ENCODE measurements at regions not wholly inside any gene's neighbourhood (a gene's known extent, or its start where the extent isn't known, plus 50 kb on each side); places are given as distances from the start of the nearest gene placed in this dataset.

DNA sequence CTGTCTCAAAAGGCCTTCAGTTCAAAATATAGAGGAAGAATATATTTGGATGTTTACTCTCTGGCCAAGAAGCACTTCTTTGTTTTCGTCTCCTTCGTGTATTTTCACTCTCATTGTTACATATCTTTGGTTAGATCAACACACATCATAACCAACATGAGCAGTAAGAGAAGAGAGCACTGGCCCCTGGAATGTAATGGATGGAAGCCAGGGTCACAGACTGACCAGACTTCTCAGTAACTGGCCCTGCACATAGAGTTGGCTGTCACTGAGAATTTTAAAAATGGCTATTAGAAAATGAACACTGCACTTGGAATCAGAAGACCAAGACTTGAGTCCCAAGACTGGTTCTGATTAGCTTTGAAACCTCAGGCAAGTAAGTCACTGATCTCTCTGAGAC, 215.9 kb upstream of the RRP15 start:
- Mint-ChIP-seq H3K36me3 (no peaks in the 10 kb centered on the region), H3K4me1 (no peaks in the 10 kb centered on the region), H3K4me3 (no peak overlapping the region), H3K27ac (no peak overlapping the region), H3K27me3 (no peaks in the 10 kb centered on the region), H3K9me3 (peaks cover 0 to 10% (median 6%) of the 10 kb centered on the region in 5 donors)
- no peaks in the 10 kb centered on the region for H3K4me1 ChIP-seq (ENCODE audit: insufficient read depth, low read length)
- ChIA-PET CTCF (no interaction called here), POLR2A (no interaction called here)
- H3K27me3 ChIP-seq (ENCODE audit: insufficient read depth, low read length, poor library complexity, severe bottlenecking), result no peaks in the 10 kb centered on the region
- no peak overlapping the region for H3K27ac ChIP-seq (ENCODE audit: low read depth, low read length)
- no peaks in the 10 kb centered on the region for H3K36me3 ChIP-seq (ENCODE audit: insufficient read depth, low read length)
- DNase-seq, result no peak
- no peak overlapping the region for H3K4me3 ChIP-seq (ENCODE audit: low read length)
- no peaks in the 10 kb centered on the region for H3K9me3 ChIP-seq (ENCODE audit: low read length)

DNA sequence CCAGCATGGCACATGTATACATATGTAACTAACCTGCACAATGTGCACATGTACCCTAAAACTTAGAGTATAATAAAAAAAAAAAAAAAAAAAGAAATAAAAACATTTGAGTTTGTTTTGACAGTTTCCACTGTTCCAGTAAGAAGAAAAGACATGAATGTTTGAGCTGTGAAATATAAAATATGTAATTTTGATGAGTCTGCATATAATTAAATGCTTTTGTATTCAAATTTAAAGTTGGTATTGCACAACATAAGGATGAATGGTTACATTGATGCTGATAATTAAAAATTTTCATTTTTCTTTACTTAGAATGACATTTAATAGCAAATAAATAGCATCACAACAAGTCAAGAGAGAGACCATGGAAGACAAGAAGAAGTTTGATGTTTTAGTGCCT, 212.0 kb upstream of the RRP15 start:
- peaks cover 3 to 12% (median 4%) of the 10 kb centered on the region in 5 donors for H3K9me3 Mint-ChIP-seq
- POLR2A ChIA-PET, result no interaction called here
- H3K36me3 ChIP-seq (ENCODE audit: insufficient read depth, low read length), result no peaks in the 10 kb centered on the region
- no peaks in the 10 kb centered on the region for H3K36me3 Mint-ChIP-seq
- no peaks in the 10 kb centered on the region for H3K4me1 Mint-ChIP-seq
- H3K27me3 Mint-ChIP-seq, result peaks cover 0 to 1% of the 10 kb centered on the region in 2 donors
- DNase-seq, result no peak
- no peaks in the 10 kb centered on the region for H3K27me3 ChIP-seq (ENCODE audit: insufficient read depth, low read length, poor library complexity, severe bottlenecking)
- H3K27ac ChIP-seq (ENCODE audit: low read depth, low read length), result no peak overlapping the region
- CTCF ChIA-PET, result no interaction called here
- H3K4me3 Mint-ChIP-seq, result no peak overlapping the region
- H3K4me3 ChIP-seq (ENCODE audit: low read length), result no peak overlapping the region
- H3K9me3 ChIP-seq (ENCODE audit: low read length), result no peaks in the 10 kb centered on the region
- no peak overlapping the region for H3K27ac Mint-ChIP-seq
- H3K4me1 ChIP-seq (ENCODE audit: insufficient read depth, low read length), result no peaks in the 10 kb centered on the region

DNA sequence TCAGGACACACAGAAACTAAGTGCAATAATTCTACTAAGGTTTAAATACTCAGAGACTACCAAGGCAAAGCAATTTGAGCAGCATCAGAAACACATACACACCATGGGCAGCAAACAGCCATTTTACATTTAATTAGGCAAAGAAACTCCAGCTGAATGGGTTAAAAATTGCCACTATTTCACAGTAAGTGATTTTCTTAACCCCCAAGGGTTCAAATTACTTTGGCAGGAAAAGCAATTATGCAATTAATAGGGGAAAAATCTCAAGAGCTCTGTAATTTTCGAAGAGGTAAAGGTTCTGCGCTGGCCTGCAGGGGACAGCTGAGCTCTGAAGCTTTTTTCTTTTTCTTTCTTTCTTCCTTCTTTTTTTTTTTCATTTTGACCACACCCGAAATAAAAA, 206.2 kb upstream of the RRP15 start:
- peaks cover 0 to 3% of the 10 kb centered on the region in 2 donors for H3K27me3 Mint-ChIP-seq
- no peaks in the 10 kb centered on the region for H3K9me3 ChIP-seq (ENCODE audit: low read length)
- H3K4me1 Mint-ChIP-seq, result no peaks in the 10 kb centered on the region
- CTCF ChIA-PET, result no interaction called here
- no peak overlapping the region for H3K4me3 ChIP-seq (ENCODE audit: low read length)
- no peaks in the 10 kb centered on the region for H3K36me3 ChIP-seq (ENCODE audit: insufficient read depth, low read length)
- H3K36me3 Mint-ChIP-seq, result no peaks in the 10 kb centered on the region
- no peak overlapping the region for H3K27ac ChIP-seq (ENCODE audit: low read depth, low read length)
- H3K27me3 ChIP-seq (ENCODE audit: insufficient read depth, low read length, poor library complexity, severe bottlenecking), result no peaks in the 10 kb centered on the region
- no peak for DNase-seq
- no peak overlapping the region for H3K27ac Mint-ChIP-seq
- H3K4me3 Mint-ChIP-seq, result no peak overlapping the region
- POLR2A ChIA-PET, result no interaction called here
- H3K4me1 ChIP-seq (ENCODE audit: insufficient read depth, low read length), result no peaks in the 10 kb centered on the region
- H3K9me3 Mint-ChIP-seq, result peaks cover 1 to 15% (median 8%) of the 10 kb centered on the region in 5 donors

DNA sequence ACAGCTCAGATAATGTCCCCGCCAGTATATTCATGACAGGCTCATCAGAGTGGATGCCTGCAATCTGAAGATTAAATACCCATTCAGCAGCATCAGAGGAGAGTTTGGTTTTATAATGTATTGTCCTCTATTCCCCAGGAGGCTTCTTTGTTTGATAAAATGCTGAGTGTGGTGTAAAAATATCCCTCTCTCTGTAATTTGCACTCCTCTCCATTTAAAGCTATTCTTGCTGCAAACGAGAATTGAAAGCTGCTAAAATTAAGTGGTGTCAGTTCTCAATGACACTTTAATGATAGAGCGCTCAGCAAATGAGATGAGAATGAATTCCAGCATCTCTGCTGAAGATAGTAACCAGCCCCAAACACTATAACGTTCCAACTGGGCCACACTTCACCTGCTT, 205.7 kb upstream of the RRP15 start:
- no peaks in the 10 kb centered on the region for H3K4me1 Mint-ChIP-seq
- Histone ChIP-seq H3K4me1 (ENCODE audit: insufficient read depth, low read length) (no peaks in the 10 kb centered on the region), H3K36me3 (ENCODE audit: insufficient read depth, low read length) (no peaks in the 10 kb centered on the region), H3K27me3 (ENCODE audit: insufficient read depth, low read length, poor library complexity, severe bottlenecking) (no peaks in the 10 kb centered on the region), H3K4me3 (ENCODE audit: low read length) (no peak overlapping the region), H3K9me3 (ENCODE audit: low read length) (no peaks in the 10 kb centered on the region), H3K27ac (ENCODE audit: low read depth, low read length) (no peak overlapping the region)
- no peak for DNase-seq
- no peak overlapping the region for H3K27ac Mint-ChIP-seq
- POLR2A ChIA-PET, result no interaction called here
- CTCF ChIA-PET, result no interaction called here
- peaks cover 0 to 3% of the 10 kb centered on the region in 2 donors for H3K27me3 Mint-ChIP-seq
- peaks cover 0 to 15% (median 8%) of the 10 kb centered on the region in 5 donors for H3K9me3 Mint-ChIP-seq
- H3K4me3 Mint-ChIP-seq, result no peak overlapping the region
- H3K36me3 Mint-ChIP-seq, result no peaks in the 10 kb centered on the region

DNA sequence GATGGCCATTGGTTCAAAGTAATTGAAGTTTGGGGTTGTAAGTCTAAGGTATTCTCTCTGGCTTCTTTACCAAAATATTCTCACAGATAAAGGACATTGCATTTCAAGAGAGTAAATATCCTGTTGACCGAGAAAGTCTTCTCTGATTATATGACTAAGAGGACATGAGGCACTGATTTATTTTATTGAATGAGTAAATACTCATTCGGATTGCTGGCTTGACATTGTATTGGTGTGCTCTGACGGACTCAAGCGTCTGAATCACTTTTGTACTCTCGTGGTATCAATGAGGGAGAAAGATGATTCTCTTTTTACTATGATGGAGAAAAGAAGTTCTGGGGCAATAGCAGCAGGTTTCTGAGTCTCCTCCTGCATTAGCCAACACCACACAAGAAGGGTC, 205.3 kb upstream of the RRP15 start:
- no peaks in the 10 kb centered on the region for H3K27me3 ChIP-seq (ENCODE audit: insufficient read depth, low read length, poor library complexity, severe bottlenecking)
- H3K4me3 ChIP-seq (ENCODE audit: low read length), result no peak overlapping the region
- no peak overlapping the region for H3K4me3 Mint-ChIP-seq
- peaks cover 0 to 15% (median 8%) of the 10 kb centered on the region in 5 donors for H3K9me3 Mint-ChIP-seq
- no peak for DNase-seq
- H3K27ac ChIP-seq (ENCODE audit: low read depth, low read length), result no peak overlapping the region
- no peaks in the 10 kb centered on the region for H3K36me3 ChIP-seq (ENCODE audit: insufficient read depth, low read length)
- CTCF ChIA-PET, result no interaction called here
- no peaks in the 10 kb centered on the region for H3K36me3 Mint-ChIP-seq
- no peaks in the 10 kb centered on the region for H3K4me1 ChIP-seq (ENCODE audit: insufficient read depth, low read length)
- POLR2A ChIA-PET, result no interaction called here
- H3K27ac Mint-ChIP-seq, result no peak overlapping the region
- no peaks in the 10 kb centered on the region for H3K4me1 Mint-ChIP-seq
- no peaks in the 10 kb centered on the region for H3K9me3 ChIP-seq (ENCODE audit: low read length)
- H3K27me3 Mint-ChIP-seq, result peaks cover 0 to 3% of the 10 kb centered on the region in 2 donors

DNA sequence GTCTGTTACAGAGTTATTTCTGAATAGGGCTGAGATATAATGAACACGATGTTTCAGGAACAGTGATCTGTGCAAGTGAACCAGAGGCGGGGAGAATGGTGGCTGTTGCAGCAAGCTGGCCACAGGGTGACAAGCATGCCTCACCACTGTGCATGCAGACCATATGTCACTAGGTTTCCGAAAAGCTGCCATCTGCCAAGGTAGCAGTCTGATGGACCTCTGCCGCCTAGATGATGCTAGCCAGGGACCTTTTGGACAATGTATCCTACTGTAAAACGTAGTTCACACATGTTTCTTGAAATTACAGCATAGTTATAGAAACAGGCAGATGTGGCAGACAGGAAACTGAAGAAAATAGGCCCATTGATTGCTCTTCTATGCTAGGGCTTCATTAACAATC, 204.2 kb upstream of the RRP15 start:
- DNase-seq, result no peak
- Histone ChIP-seq H3K27me3 (ENCODE audit: insufficient read depth, low read length, poor library complexity, severe bottlenecking) (no peaks in the 10 kb centered on the region), H3K4me1 (ENCODE audit: insufficient read depth, low read length) (no peaks in the 10 kb centered on the region), H3K36me3 (ENCODE audit: insufficient read depth, low read length) (no peaks in the 10 kb centered on the region), H3K9me3 (ENCODE audit: low read length) (no peaks in the 10 kb centered on the region), H3K4me3 (ENCODE audit: low read length) (no peak overlapping the region), H3K27ac (ENCODE audit: low read depth, low read length) (no peak overlapping the region)
- Mint-ChIP-seq H3K4me1 (no peaks in the 10 kb centered on the region), H3K36me3 (no peaks in the 10 kb centered on the region), H3K9me3 (peaks cover 0 to 10% (median 5%) of the 10 kb centered on the region in 5 donors), H3K4me3 (no peak overlapping the region), H3K27ac (no peak overlapping the region), H3K27me3 (peaks cover 0 to 3% of the 10 kb centered on the region in 2 donors)
- ChIA-PET POLR2A (no interaction called here), CTCF (no interaction called here)

DNA sequence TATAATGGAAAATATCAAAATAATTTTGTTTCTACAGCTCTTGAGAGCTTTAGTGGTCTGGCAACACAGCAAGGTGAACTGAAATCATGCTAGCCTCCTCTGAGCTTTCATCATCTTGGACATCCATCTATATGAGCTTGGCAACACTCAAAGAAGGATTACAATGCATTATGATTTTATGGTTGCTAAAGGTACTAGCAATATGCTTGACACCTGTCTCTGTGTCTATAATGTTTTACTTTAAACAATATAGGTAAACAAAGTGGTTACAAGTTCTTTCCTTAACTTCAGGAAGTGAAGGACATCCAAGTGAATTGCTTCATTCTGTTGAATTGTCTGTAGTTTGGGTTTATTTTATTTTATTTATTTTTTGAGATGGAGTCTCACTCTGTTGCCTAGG, 203.7 kb upstream of the RRP15 start:
- POLR2A ChIA-PET, result no interaction called here
- no peak overlapping the region for H3K4me3 ChIP-seq (ENCODE audit: low read length)
- H3K27me3 Mint-ChIP-seq, result peaks cover 0 to 2% of the 10 kb centered on the region in 2 donors

DNA sequence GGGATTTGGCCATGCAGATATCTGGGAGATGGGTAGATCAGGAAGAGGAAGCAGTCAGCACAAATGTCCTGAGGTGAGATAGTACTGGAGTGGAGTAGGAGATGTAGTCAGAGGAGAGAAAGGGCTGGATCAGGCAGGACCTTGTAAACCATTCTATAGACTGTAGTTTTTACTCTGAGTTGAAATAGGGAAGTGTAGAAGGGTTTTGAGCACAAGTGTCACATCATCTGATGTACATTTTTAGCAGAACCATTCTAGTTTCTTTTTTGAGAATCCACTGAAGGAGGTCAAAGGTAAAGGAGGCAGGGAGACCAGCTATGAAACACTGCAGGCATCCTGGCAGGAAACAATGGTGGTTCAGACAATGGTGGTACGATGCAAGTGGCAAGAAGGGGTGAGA, 194.6 kb upstream of the RRP15 start:
- Mint-ChIP-seq H3K4me3 (no peak overlapping the region), H3K27me3 (no peaks in the 10 kb centered on the region), H3K9me3 (no peaks in the 10 kb centered on the region), H3K36me3 (no peaks in the 10 kb centered on the region), H3K27ac (no peak overlapping the region), H3K4me1 (no peaks in the 10 kb centered on the region)
- no peak for DNase-seq
- CTCF ChIA-PET, result no interaction called here
- H3K9me3 ChIP-seq (ENCODE audit: low read length), result no peaks in the 10 kb centered on the region
- POLR2A ChIA-PET, result no interaction called here
- no peaks in the 10 kb centered on the region for H3K27me3 ChIP-seq (ENCODE audit: insufficient read depth, low read length, poor library complexity, severe bottlenecking)
- H3K4me1 ChIP-seq (ENCODE audit: insufficient read depth, low read length), result no peaks in the 10 kb centered on the region
- no peak overlapping the region for H3K27ac ChIP-seq (ENCODE audit: low read depth, low read length)
- no peaks in the 10 kb centered on the region for H3K36me3 ChIP-seq (ENCODE audit: insufficient read depth, low read length)
- H3K4me3 ChIP-seq (ENCODE audit: low read length), result no peak overlapping the region

More for the DNA sequence above, 203.7 kb upstream of the RRP15 start:
- Histone ChIP-seq H3K9me3 (ENCODE audit: low read length) (no peaks in the 10 kb centered on the region), H3K36me3 (ENCODE audit: insufficient read depth, low read length) (no peaks in the 10 kb centered on the region), H3K4me1 (ENCODE audit: insufficient read depth, low read length) (no peaks in the 10 kb centered on the region), H3K27me3 (ENCODE audit: insufficient read depth, low read length, poor library complexity, severe bottlenecking) (no peaks in the 10 kb centered on the region), H3K27ac (ENCODE audit: low read depth, low read length) (no peak overlapping the region)
- Mint-ChIP-seq H3K4me3 (no peak overlapping the region), H3K36me3 (no peaks in the 10 kb centered on the region), H3K27ac (no peak overlapping the region), H3K9me3 (peaks cover 0 to 8% (median 4%) of the 10 kb centered on the region in 5 donors), H3K4me1 (no peaks in the 10 kb centered on the region)
- CTCF ChIA-PET, result no interaction called here
- DNase-seq, result no peak

DNA sequence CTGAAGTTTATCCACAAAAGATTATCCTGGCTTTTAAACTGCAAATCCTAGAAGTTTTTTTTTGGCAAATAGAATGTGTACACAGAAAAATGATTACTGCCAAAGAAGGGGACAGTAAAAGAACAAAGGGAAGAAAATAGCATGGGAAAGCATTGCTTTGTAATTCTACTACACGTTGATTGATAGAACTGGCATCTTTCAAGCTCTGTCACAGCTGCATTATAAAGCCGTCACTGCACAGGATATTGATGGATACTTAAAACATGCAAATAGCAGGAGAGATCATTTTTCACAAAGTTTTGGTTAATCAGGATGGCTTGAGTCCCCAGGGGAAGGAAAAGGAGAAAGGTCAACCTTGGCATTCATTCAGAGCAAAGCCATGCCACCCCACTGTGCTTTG, 183.7 kb upstream of the RRP15 start:
- CTCF ChIA-PET, result no interaction called here
- Mint-ChIP-seq H3K36me3 (no peaks in the 10 kb centered on the region), H3K27ac (no peak overlapping the region), H3K27me3 (peaks cover 0 to 1% of the 10 kb centered on the region in 2 donors), H3K4me3 (no peak overlapping the region), H3K4me1 (no peaks in the 10 kb centered on the region), H3K9me3 (peaks cover 0 to 11% (median 7%) of the 10 kb centered on the region in 5 donors)
- Histone ChIP-seq H3K27ac (ENCODE audit: low read depth, low read length) (no peak overlapping the region), H3K36me3 (ENCODE audit: insufficient read depth, low read length) (no peaks in the 10 kb centered on the region), H3K27me3 (ENCODE audit: insufficient read depth, low read length, poor library complexity, severe bottlenecking) (no peaks in the 10 kb centered on the region), H3K4me1 (ENCODE audit: insufficient read depth, low read length) (no peaks in the 10 kb centered on the region), H3K4me3 (ENCODE audit: low read length) (no peak overlapping the region), H3K9me3 (ENCODE audit: low read length) (no peaks in the 10 kb centered on the region)
- POLR2A ChIA-PET, result no interaction called here
- no peak for DNase-seq

All from CD8-positive, alpha-beta memory T cell (primary cell).